GM19239 (cell line): ENCODE measurements at regions not wholly inside any gene's neighbourhood (a gene's known extent, or its start where the extent isn't known, plus 50 kb on each side); places are given as distances from the start of the nearest gene placed in this dataset.
"Not testable (repeated sequence)": the region's sequence is repeated elsewhere in the genome, so short reads cannot be mapped to it uniquely, and the experiment has no call there.

Experiments
- DNase-seq: peaks from one replicate; pipeline ENCODE4 v3.0.0; 2011; ENCODE audit warnings: low spot score; ENCODE audit not compliant: insufficient read length
- FAIRE-seq: peaks from 2 replicates; lab custom pipeline; 2011; peaks lifted over from hg19 to GRCh38; lab: Jason Lieb, UNC

DNA sequence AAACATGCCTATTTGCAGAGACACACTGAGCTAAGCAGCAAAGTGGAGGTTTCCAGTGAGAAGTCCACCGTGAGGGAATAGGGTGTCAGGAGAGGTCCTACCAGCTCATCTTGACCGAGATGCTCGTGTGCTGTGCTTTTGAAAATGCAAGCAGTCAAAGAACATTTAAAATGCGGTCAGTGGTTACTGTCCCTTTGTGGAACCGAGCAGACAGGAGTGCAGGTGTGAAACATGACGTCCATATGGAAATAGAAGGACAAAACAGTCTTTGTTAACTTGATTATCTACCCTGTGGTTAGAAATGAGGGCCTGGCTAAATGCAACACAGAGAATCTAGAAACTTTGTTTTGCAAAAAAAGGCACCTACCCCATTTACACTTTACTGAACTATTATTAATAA, 473.3 kb downstream of the SPATA31A6 start:
- not testable (repeated sequence) for FAIRE-seq, DNase-seq

DNA sequence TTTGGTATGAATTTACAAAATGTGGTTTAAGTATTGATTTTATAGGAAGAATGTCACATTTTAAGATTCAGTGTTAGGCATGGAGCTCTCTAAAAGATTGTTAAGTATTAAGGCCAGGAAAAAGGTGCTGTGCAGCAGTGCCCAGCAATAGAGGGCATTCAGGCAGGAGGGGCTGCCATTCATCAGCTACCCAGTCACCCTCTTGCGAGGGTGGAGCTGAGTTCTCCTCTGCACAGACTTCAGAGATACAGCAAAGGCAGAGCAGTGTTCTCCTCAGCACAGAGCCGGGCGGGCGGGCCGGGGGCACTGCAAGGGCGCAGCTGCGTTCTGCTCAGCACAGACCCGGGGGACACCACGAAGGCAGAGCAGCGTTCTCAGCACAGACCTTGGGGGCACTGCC, 474.0 kb downstream of the SPATA31A6 start:
- FAIRE-seq, DNase-seq: not testable (repeated sequence)

DNA sequence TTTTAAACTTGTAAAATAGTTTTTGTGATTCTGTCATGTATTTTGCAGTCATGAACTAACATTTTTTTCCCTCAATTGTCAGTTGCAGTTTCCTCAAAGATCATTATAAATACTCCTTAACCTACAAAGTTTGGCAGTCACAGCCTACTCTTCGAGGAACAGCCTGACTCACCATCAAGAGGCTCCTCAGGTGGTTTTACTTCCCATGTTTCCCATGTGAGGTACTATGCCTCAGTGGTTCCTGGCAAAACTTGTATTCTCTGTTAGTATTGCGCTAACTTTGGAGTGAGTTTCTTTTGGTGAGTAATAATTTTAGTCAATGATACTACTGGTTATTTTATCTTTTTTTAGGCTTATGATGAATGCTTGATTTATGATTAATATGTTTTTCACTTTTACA, 513.7 kb downstream of the SPATA31A6 start:
- not testable (repeated sequence) for FAIRE-seq, DNase-seq

DNA sequence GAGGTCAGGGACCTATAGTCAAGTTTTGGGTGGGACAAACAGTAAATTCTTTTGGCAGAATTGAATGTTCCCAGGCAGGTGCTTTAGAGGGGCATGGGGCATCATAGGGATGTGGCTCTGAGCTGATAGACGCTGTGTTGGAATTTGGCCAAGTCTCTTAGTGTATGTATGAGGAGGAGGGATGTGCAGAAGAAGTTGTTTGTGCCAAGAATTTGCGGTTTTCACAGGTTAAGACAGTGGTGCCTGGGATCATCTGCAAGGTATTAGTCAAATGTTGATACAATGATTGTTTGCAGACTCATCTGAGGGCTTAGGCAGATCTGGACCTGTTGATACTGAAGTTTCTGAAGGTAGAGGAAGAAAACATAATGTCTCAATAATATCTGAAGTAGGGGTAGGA, 519.4 kb downstream of the SPATA31A6 start:
- not testable (repeated sequence) for FAIRE-seq, DNase-seq

DNA sequence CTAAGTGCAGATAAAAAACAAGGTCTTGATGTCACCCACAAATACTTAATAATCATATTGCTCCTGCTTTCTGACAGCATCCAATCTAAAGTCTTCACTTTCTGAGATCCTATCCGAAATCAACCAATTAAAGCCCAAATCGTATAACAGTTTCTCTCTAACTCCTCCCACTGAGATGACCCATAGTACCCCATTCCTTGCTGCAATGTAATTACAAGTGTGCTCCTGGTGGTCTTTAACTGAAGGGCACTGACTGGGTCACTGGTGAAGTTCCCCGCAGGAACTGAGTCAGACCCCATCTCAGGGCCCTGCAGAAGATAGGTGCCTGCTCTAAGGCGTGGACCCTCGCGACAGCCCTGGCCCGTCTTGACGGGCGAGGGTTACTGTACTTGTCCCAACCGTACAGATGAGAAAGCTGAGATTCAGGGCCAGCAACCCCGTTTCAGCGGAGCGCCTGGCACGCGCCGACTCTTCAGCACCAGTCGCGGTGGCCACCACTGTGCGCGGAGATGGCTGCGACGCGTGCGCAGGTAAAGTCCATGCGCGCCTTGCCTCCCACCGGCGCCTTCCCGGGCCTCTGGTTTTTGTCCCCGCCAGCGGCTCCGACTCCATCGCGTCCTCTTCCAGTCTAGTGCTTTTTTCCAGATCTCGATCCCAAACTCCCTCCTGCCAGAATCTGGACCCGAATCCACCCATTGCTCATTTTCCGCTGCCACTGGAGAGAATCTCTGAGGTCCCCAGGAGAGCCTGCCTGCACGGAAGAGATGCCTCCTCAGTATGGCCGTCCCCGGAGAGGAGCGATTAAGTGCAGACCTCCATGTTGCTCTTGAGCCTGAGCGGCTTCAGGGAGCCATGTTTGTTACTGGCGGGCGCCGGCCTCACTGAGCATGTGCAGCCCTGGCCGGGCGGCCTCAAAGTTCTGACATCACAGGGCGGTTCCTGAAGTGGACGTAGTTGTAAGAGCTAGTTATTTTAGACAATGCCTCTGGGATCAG, 541.7 kb downstream of the SPATA31A6 start:
- not testable (repeated sequence) for FAIRE-seq

DNA sequence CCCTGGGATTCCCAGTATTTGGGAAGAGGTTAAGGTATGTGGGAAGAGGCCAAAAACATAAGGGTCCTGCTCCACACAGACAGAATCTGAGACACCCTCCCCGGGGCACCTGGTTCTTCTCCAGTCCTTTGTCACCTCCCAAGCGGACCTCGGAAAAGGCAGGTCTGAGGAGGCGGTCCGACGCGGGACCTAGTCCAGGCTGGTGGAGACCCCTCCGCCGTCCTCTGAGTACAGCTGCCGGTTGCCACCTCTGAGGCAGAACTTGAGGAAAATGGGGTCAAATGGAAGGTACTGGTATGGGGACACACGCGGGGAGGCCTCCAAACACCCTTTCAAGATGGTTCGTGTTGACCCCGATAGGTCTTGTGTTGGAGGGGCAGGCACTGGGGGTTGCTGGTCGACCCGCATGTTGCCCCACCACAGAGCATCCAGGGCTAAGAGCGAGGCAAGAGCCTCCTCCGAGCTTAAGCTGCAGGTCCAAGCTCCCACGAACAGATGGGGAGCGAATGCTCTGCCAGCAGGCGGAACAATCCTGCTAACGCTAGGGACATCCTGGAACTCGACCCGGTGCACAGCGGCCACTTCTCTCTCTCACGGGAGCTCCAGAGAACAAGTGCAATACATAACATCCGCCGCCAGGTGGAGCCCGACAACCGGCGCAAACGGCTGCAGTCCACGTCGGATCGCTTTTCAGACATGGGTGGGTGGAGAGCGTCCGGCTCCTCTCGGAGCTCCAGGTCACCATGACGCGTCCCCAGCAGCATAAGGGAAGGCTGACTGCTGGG, 559.8 kb downstream of the SPATA31A6 start:
- FAIRE-seq (peak; percentile 45), DNase-seq (peak; percentile 47)

More for the DNA sequence above, 541.7 kb downstream of the SPATA31A6 start:
- DNase-seq: not testable (repeated sequence)

DNA sequence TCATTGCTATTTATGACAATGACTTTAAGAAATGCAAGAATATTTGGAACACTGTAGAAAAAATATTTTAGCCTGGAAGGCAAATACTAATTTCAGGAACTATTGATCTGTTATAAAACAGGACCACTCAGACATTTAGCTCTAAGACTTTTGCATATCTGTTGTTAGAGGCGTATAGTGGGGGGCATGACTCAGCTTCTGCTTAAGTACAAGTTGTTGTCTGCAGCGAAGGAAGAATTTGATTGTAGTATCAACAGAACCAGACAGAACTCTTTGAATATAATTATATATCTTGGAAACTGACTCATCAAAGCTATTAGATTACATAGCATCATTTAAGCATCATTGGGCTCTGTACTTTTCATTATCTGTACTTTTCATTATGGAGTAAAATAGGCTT, 573.8 kb downstream of the SPATA31A6 start:
- DNase-seq, FAIRE-seq: not testable (repeated sequence)

DNA sequence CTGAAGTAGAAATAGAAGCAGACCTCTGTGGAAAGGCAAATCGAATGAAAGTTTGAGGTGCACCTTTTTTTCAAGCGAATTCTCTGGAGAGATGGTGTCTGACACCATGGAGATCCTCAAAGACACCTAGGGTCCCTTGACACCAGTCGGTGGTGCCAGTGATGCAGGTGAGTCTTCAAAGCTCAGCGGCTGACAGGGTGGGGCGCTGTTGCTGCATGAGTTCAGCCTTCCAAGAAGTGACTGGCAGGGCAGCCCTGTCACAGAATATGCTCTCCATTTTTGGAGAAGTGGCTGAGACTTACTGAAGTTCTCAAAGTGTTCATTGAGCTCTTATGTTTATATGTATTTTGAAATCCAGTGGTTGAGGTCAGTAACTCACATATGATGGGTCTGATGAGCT, 575.9 kb downstream of the SPATA31A6 start:
- not testable (repeated sequence) for FAIRE-seq, DNase-seq

DNA sequence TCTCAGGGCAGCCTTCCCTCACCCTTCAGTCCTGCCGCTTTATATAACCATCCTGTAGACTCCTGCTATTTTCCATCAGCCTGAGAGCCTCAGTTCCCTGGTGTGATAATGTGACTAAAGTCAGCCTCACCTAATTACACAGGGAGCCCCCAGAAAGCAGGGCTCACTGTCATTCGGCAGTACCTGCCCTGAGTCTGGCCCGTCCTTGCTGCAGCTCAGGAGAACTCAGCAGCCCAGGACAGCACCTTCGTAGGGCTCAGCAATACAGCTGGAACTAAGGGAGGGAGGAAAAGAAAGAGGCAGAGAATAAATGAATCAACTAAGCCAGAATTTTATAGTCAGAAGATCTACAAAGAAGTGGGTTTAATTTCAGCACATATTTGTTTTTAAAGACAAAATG, 598.7 kb downstream of the SPATA31A6 start:
- DNase-seq, FAIRE-seq: not testable (repeated sequence)

DNA sequence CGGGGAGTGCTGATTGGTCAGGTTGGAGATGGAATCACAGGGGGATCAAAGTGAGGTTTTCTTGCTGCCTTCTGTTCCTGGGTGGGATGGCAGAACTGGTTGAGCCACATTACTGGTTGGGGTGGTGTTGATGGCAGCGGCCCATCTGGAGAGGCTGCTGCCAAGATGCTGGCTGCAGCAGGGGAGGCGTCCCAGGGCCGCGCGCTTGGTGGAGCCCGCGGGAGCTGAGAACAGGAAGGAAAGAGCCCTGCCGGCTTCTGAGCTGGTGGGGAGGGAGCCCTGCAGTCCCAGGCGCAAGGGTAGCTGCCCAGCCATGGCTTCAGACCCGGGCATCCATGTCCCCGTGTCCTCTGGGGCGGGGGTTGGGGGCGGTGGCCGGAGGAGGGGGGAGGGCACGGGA, 609.3 kb downstream of the SPATA31A6 start:
- not testable (repeated sequence) for DNase-seq, FAIRE-seq

DNA sequence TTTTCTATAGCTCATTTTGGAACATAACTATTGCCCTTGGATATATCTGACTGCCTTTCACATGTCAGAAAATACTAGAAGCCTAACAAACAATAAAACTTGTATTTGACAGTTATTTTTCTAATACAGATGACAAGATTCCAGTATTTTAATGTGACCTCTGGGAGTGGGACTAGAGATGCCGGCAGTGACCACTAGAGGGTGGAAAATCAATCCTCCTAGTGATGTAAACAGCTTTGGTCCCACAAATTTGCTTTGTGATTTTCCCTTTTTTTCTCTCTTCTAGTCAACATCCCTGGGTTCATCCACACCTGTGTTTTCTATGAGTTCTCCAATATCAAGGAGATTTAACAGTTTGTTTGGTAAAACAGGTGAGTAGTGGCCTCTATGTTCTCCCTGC, 615.1 kb downstream of the SPATA31A6 start:
- FAIRE-seq, DNase-seq: not testable (repeated sequence)

DNA sequence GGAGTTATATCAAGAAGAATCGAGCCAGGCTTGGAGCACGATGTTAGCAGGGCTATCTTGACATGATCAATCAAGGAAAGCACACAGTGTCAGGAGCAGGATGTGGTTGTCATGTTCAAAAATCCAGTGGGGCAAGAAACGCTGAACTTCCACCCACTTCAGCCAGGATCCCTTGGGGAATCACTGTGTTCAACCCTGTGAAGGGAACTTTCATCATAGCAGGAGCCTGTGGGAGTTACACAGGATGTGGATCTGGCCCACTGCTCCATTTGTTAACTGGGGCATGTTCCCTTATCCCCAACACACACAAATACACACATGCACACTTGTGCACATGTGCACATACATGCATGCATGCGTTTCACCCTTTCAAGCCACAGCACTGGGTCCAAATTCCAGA, 619.3 kb downstream of the SPATA31A6 start:
- DNase-seq, FAIRE-seq: not testable (repeated sequence)

DNA sequence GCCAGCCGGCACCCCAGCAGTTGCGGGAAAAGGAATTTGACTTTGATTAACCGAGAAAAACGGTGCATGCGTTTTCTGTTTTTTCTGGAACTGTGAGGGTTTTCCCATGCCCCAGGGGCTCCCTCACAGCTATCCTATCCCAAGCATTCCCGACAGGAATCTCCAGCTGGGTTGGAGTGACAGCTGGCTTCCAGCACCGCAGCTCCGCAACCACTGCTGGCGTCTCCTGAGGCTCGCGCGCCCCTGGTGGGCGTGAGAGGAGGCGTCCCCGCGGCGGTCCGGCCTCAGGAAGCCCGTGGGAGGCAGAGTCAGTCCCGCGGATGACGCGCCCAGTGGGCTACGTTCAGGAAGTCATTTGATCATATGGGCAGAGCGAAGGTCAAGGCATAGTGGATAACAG, 623.2 kb downstream of the SPATA31A6 start:
- not testable (repeated sequence) for DNase-seq, FAIRE-seq

DNA sequence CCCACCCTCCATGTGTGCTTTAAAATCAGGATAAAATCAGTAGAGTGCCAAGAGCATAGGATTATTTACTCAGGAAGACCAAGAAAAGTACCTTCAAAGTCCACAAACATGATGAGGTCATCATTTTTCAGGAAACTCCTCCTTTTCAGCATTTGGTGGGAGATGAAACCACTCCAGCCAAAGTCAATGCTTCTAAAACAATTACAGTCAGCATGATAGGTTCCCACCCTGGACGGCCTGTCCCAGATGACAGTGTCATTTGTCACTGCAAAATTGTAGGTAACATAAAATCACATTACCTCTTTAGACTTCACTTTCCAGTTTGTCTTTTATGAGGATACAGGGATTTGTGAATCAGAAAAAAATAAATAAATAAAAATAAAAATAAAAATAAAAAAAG, 638.0 kb downstream of the SPATA31A6 start:
- DNase-seq, FAIRE-seq: not testable (repeated sequence)

DNA sequence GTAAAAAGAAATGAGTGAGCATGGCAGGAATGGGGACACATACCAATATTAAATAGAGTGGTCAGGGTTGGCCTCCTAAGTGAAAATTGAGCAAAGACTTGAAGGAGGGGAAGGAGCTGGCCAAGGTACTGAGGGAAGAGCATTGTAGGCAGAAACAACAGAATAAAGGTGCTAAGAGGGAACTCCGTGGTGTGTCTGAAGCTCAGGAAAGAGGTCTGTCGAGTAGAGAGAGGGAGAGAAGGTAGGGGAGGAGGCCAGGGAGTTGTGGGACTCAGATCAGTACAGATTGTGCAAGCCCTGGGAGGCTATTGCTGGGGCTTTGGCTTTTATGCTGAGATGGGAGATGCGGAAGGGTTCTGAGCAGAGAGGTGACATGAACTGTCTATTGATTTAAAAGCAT, 664.7 kb downstream of the SPATA31A6 start:
- DNase-seq, FAIRE-seq: not testable (repeated sequence)

DNA sequence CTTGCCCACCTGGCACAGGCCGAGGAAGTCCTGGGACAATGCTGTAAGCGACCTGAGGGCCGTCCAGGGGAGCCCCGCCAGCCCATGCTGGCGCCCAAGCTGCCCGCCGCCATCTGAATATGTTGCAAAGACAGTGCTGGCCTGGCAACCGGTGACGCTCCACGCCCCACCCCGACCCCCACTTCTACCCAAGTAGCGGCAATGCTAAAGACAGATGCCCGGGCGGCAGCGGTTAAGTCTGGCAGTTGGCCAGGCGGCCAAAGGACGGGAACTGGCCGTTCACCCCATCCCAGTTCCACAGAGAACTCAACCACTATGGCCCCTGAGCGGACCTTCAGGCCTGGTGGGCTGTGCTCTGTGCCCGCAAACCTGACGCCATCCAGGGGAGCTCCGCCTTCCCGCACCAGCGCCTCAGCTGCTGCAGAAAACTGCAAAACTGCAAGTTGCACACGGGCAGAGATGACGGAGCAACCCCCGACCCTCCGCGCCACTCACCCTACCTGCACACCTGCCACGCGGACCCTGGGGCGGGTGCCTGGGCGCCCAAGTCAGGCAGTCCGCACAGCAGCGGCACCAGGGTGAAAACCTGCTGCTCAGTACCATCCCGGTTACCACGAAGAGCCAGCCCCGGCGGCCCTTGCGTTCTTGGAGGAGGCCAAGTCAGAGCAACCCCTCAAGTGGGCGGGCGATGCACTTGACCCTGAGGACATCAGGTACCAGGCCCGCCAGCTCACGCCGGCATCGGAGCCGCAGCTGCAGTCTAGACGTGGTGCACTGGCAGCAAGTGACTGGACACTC, 667.6 kb downstream of the SPATA31A6 start:
- FAIRE-seq, DNase-seq: not testable (repeated sequence)

DNA sequence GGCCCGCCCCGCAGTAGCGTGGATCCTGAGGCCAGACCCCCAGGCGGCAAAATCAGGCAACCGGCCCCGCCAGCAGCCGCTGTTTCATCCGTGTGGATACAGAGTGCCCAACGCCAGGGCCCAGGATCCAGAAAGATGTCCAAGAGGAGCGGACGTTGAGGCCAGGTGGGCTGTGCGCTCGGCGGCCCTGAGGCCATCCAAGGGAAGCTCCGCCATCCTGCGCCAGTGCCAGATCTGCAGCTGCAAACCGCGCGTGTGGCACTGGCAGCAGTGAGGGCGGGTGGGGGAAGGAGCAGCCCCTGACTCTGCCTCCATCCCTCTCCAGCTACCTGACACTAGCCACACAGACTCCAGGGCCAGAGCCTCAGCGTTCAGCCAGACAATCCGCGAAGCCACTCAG, 668.2 kb downstream of the SPATA31A6 start:
- DNase-seq, FAIRE-seq: not testable (repeated sequence)

DNA sequence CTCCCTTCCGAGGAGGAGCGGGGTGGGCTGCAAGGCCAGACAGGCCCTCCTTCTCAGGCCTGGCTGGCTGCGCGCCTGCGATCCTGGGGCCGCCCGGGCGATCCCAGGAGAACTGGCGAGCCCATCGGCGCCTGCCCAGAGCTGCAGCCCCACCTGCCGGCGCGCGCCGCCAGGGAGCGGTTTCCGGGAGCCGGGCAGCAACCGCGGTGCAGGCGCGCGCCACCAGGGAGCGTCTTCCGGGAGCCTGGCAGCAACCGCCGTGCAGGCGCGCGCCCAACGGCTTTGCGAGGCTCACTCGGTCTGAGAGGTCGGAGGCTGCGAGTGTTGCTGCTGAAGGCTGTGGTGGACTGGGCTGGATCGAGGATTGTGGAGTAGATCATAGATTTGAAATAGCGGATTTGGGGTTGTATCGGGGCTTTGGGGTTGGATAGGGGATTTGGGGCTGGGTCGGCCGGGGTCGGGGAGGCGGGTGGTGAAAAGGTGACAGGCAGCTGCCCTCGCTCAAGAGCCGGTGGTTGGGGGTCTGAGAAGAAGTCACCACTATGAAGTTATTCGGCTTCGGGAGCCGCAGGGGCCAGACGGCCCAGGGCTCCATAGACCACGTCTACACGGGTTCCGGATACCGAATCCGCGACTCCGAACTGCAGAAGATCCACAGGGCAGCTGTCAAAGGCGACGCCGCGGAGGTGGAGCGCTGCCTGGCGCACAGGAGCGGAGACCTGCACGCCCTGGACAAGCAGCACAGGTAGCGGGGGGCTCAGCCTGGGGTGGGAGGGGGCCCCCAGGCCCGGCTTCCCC, 668.9 kb downstream of the SPATA31A6 start:
- not testable (repeated sequence) for FAIRE-seq, DNase-seq

DNA sequence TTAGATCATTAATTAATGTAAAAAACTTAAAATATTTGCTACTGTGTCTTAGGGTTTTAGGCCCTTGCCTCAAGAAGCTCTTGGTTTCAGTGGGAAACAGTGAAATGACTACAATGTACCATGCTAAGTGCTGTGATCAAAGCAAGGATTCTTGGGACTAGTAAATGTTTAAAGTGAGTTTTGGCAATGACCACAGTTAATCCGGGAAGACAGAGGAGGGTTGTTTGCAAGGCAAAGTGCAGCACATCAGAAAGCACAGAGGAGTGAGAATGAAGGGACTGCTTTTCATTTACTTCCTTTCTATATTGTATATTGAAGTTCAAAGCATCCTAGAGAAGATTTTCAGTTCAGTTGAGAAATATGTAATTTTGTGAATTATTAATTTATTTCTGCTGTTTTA, 676.7 kb downstream of the SPATA31A6 start:
- not testable (repeated sequence) for FAIRE-seq, DNase-seq
